H1 (cell line): ENCODE measurements at regions not wholly inside any gene's neighbourhood (a gene's known extent, or its start where the extent isn't known, plus 50 kb on each side); places are given as distances from the start of the nearest gene placed in this dataset.

Source experiments
- CTCF ChIA-PET: fragments of 300-600 bp; sonication (Branson Sonifier 250); formaldehyde crosslinking; loops from one replicate; lab custom pipeline; 2021; ENCODE audit not compliant: partially characterized antibody; lab: Charles Lee
- POLR2A ChIA-PET: fragments of 300-600 bp; sonication (Branson Sonifier 250); formaldehyde crosslinking; loops from one replicate; lab custom pipeline; 2021; ENCODE audit warnings: inconsistent platforms; ENCODE audit not compliant: partially characterized antibody; lab: Charles Lee
- DNase-seq, 2 experiments: peaks; one replicate each; pipeline versions ENCODE4 v3.0.0 to v3.0.0-alpha.2; 2010 to 2022; ENCODE audit warnings: low spot score in 2 of 2, low read depth in 1 of 2, mixed read lengths in 1 of 2
- FAIRE-seq: peaks from 2 replicates; lab custom pipeline; 2011; peaks lifted over from hg19 to GRCh38; lab: Jason Lieb, UNC
- H2AFZ ChIP-seq: 2 replicates; pipeline ENCODE4 v1.8.1; 2012; ENCODE audit warnings: low read length, inconsistent platforms
- H2AK5ac ChIP-seq: 2 replicates; pipeline ENCODE4 v1.6.1; 2013; ENCODE audit warnings: low read depth, low read length
- H2BK120ac ChIP-seq: replicated peaks from 2 replicates; pipeline ENCODE3; 2013; ENCODE audit warnings: low read depth, low read length, inconsistent platforms
- H2BK12ac ChIP-seq: 2 replicates; pipeline ENCODE4 v1.6.1; 2013; ENCODE audit warnings: low read depth, low read length
- H2BK15ac ChIP-seq: 2 replicates; pipeline ENCODE4 v1.6.1; 2013; ENCODE audit warnings: low read length
- H2BK20ac ChIP-seq: 2 replicates; pipeline ENCODE4 v1.6.1; 2013; ENCODE audit warnings: low read length
- H2BK5ac ChIP-seq: 2 replicates; pipeline ENCODE4 v1.6.1; 2013; ENCODE audit warnings: low read depth, low read length
- H3K14ac ChIP-seq: 2 replicates; pipeline ENCODE4 v1.6.1; 2013; ENCODE audit warnings: inconsistent platforms; ENCODE audit not compliant: insufficient read length
- H3K18ac ChIP-seq: 2 replicates; pipeline ENCODE4 v1.6.1; 2013; ENCODE audit warnings: low read length; ENCODE audit errors: extremely low read depth
- H3K23ac ChIP-seq: 2 replicates; pipeline ENCODE4 v1.6.1; 2013; ENCODE audit warnings: inconsistent platforms; ENCODE audit not compliant: insufficient read length
- H3K23me2 ChIP-seq: 2 replicates; pipeline ENCODE4 v1.6.1; 2013; ENCODE audit warnings: low read depth, low read length
- H3K27ac ChIP-seq: 2 replicates; pipeline ENCODE4 v1.6.1; 2011; ENCODE audit warnings: low read depth, low read length, inconsistent platforms
- H3K27me3 ChIP-seq, 4 experiments: replicated peaks in 1 of 4; 1 replicate in 1 of 4; 2 replicates in 3 of 4; pipeline versions ENCODE4 v1.6.1 to v1.8.1; 2011 to 2013; ENCODE audit warnings: low read length in 3 of 4, mild to moderate bottlenecking in 3 of 4, inconsistent platforms in 2 of 4, mixed read lengths in 2 of 4, moderate library complexity in 1 of 4; ENCODE audit not compliant: control insufficient read depth in 3 of 4, insufficient read depth in 3 of 4; ENCODE audit errors: extremely low read depth in 1 of 4
- H3K36me3 ChIP-seq, 4 experiments: 2 replicates each; pipeline versions ENCODE4 v1.6.1 to v1.8.1; 2011 to 2013; ENCODE audit warnings: mild to moderate bottlenecking in 4 of 4, low read length in 3 of 4, moderate library complexity in 2 of 4, control low read depth in 1 of 4, inconsistent platforms in 1 of 4; ENCODE audit not compliant: insufficient read depth in 4 of 4, control insufficient read depth in 2 of 4
- H3K4ac ChIP-seq: replicated peaks from 2 replicates; pipeline ENCODE3; 2013; ENCODE audit warnings: low read length, low read depth, mixed read lengths, inconsistent platforms; ENCODE audit not compliant: insufficient read length
- H3K4me1 ChIP-seq, 4 experiments: replicated peaks in 1 of 4; 1 replicate in 1 of 4; 2 replicates in 3 of 4; pipeline versions ENCODE4 v1.6.1 to v1.8.1; 2011 to 2013; ENCODE audit warnings: low read length in 3 of 4, inconsistent platforms in 2 of 4, mixed read lengths in 1 of 4; ENCODE audit not compliant: insufficient read depth in 4 of 4, control insufficient read depth in 3 of 4
- H3K4me2 ChIP-seq, 2 experiments: 2 replicates each; pipeline versions ENCODE4 v1.6.1 to v1.8.1; 2011 to 2013; ENCODE audit warnings: low read depth in 2 of 2, low read length in 2 of 2, control low read depth in 1 of 2, inconsistent platforms in 1 of 2, mild to moderate bottlenecking in 1 of 2; ENCODE audit not compliant: insufficient read depth in 1 of 2
- H3K4me3 ChIP-seq, 4 experiments: fragments of 200-600, 300-600 bp in 1 of 4; sonication (generic), shearing (Covaris generic), sonication (Bioruptor Twin) in 1 of 4; 2 replicates each; pipeline versions ENCODE4 v1.5.1 to v1.8.1; 2011 to 2016; ENCODE audit warnings: low read length in 4 of 4, low read depth in 3 of 4, control low read depth in 2 of 4, inconsistent platforms in 2 of 4, mild to moderate bottlenecking in 2 of 4, mixed read lengths in 1 of 4, moderate library complexity in 1 of 4; ENCODE audit not compliant: insufficient read depth in 2 of 4; ENCODE audit errors: extremely low read depth in 1 of 4
- H3K56ac ChIP-seq: replicated peaks from 2 replicates; pipeline ENCODE3; 2013; ENCODE audit warnings: low read depth, mild to moderate bottlenecking, mixed read lengths, low read length, inconsistent platforms; ENCODE audit not compliant: insufficient read length
- H3K79me1 ChIP-seq: 2 replicates; pipeline ENCODE4 v1.6.1; 2013; ENCODE audit warnings: low read depth, low read length, control low read depth
- H3K79me2 ChIP-seq, 2 experiments: 2 replicates each; pipeline versions ENCODE4 v1.6.1 to v1.8.1; 2012 to 2013; ENCODE audit warnings: low read length in 2 of 2, mild to moderate bottlenecking in 2 of 2, inconsistent platforms in 1 of 2; ENCODE audit not compliant: insufficient read depth in 2 of 2, control insufficient read depth in 1 of 2
- H3K9ac ChIP-seq, 4 experiments: replicated peaks in 1 of 4; 1 replicate in 1 of 4; 2 replicates in 3 of 4; pipeline versions ENCODE4 v1.6.1 to v1.8.1; 2011 to 2013; ENCODE audit warnings: low read depth in 3 of 4, low read length in 3 of 4, control low read depth in 2 of 4, mild to moderate bottlenecking in 2 of 4, moderate library complexity in 2 of 4, inconsistent platforms in 1 of 4; ENCODE audit errors: extremely low read depth in 1 of 4
- H3K9me3 ChIP-seq, 2 experiments: 2 replicates each; pipeline versions ENCODE4 v1.6.1 to v1.8.1; 2012 to 2013; ENCODE audit warnings: mild to moderate bottlenecking in 2 of 2, moderate library complexity in 2 of 2, control low read depth in 1 of 2, inconsistent platforms in 1 of 2, low read depth in 1 of 2, low read length in 1 of 2, mixed read lengths in 1 of 2; ENCODE audit not compliant: insufficient read depth in 2 of 2
- H4K20me1 ChIP-seq, 2 experiments: replicated peaks in 1 of 2; 2 replicates each; pipeline versions ENCODE3 to v1.8.1; 2011 to 2013; ENCODE audit warnings: inconsistent platforms in 2 of 2, low read length in 2 of 2, mild to moderate bottlenecking in 1 of 2; ENCODE audit not compliant: insufficient read depth in 2 of 2, control insufficient read depth in 1 of 2
- H4K5ac ChIP-seq: 2 replicates; pipeline ENCODE4 v1.6.1; 2013; ENCODE audit warnings: low read length, low read depth, mixed read lengths, inconsistent platforms; ENCODE audit not compliant: insufficient read length
- H4K8ac ChIP-seq: 2 replicates; pipeline ENCODE4 v1.8.0; 2013; ENCODE audit warnings: mild to moderate bottlenecking, moderate library complexity, low read length, inconsistent platforms; ENCODE audit not compliant: insufficient read depth; ENCODE audit errors: extremely low read depth
- H4K91ac ChIP-seq: replicated peaks from 2 replicates; pipeline ENCODE3; 2013; ENCODE audit warnings: low read length, mixed read lengths, inconsistent platforms; ENCODE audit not compliant: insufficient read length
- CTCF ChIP-seq, 3 experiments: IDR thresholded peaks; 1 replicate in 2 of 3; 2 replicates in 1 of 3; pipeline versions ENCODE4 v1.5.1 to v1.6.1; 2011; ENCODE audit warnings: low read length in 3 of 3, mild to moderate bottlenecking in 3 of 3, inconsistent platforms in 2 of 3, low read depth in 1 of 3, moderate library complexity in 1 of 3; ENCODE audit not compliant: insufficient read depth in 1 of 3; ENCODE audit errors: control extremely low read depth in 1 of 3
- KDM1A ChIP-seq: fragments of 200-600, 300-600 bp; sonication (generic); IDR thresholded peaks from 2 replicates; pipeline ENCODE4 v1.7.1; 2016; ENCODE audit warnings: mild to moderate bottlenecking, low read length, borderline replicate concordance

GRCh38 chr5:168211245-168211644 is 80.2 kb upstream of the WWC1 start:
- H2BK20ac ChIP-seq: peak overlapping the region; percentile 56; the same call in 1 of the 2 replicates
- no peak overlapping the region for H3K18ac ChIP-seq
- H3K4me2 ChIP-seq: no peak overlapping the region
- no peaks in the 10 kb centered on the region for H3K23me2 ChIP-seq
- H3K27me3 ChIP-seq: no peaks in the 10 kb centered on the region
- TF ChIP-seq KDM1A: no peak
- TF ChIP-seq CTCF (IDR thresholded peaks at IDR 0.05; ENCODE audit: control extremely low read depth in 1 of 3, insufficient read depth in 1 of 3, low read depth in 1 of 3, low read length in 3 of 3): peak in 1 of 3 experiments; percentile 8; a peak in 1 of 4 replicates
- no peak overlapping the region for H4K5ac ChIP-seq
- no peak overlapping the region for H3K27ac ChIP-seq
- H3K9ac ChIP-seq: no peak overlapping the region
- H3K23ac ChIP-seq: no peak overlapping the region
- no peak overlapping the region for H2BK12ac ChIP-seq
- no peak overlapping the region for H2BK15ac ChIP-seq
- no peak overlapping the region for H4K8ac ChIP-seq
- no peak for DNase-seq
- no peaks in the 10 kb centered on the region for H3K36me3 ChIP-seq
- no peak overlapping the region for H2BK120ac ChIP-seq
- ChIA-PET POLR2A (no interaction called here), CTCF (interaction anchor here (1.2 to 13.7 kb wide), 2 partner anchors 16 to 103 kb away, joined by 3 to 192 read pairs; no protein-coding TSS in a partner anchor)
- H3K79me1 ChIP-seq: no peaks in the 10 kb centered on the region
- no peaks in the 10 kb centered on the region for H3K9me3 ChIP-seq
- no peak overlapping the region for H3K4ac ChIP-seq
- no peak overlapping the region for H3K14ac ChIP-seq
- H2AK5ac ChIP-seq: no peak overlapping the region
- H4K91ac ChIP-seq: no peak overlapping the region
- no peaks in the 10 kb centered on the region for H4K20me1 ChIP-seq
- H3K56ac ChIP-seq: no peak overlapping the region
- no peak overlapping the region for H2BK5ac ChIP-seq
- no peak overlapping the region for H2AFZ ChIP-seq
- H3K4me3 ChIP-seq: no peak overlapping the region
- H3K4me1 ChIP-seq: peaks cover 0 to 8% (median 6%) of the 10 kb centered on the region in 4 experiments; a peak in 3 of 7 replicates
- no peak for FAIRE-seq
- H3K79me2 ChIP-seq: no peaks in the 10 kb centered on the region
